NB4 (cell line): ENCODE measurements at regions not wholly inside any gene's neighbourhood (a gene's known extent, or its start where the extent isn't known, plus 50 kb on each side); places are given as distances from the start of the nearest gene placed in this dataset.

Experiments
- MYC ChIP-seq: IDR thresholded peaks from 2 replicates; pipeline ENCODE4 v1.6.1; 2011; ENCODE audit warnings: low read depth, low read length
- POLR2A ChIP-seq: IDR thresholded peaks from 2 replicates; pipeline ENCODE4 v1.6.1; 2011; ENCODE audit warnings: mild to moderate bottlenecking; ENCODE audit not compliant: insufficient read length; ENCODE audit errors: extremely low read depth
- TF ChIP-seq, protein P1 (sequence below): IDR thresholded peaks from one replicate; pipeline ENCODE4 v1.5.1; 2012; ENCODE audit warnings: low read depth, low read length
- TF ChIP-seq, protein P2 (sequence below): IDR thresholded peaks from 2 replicates; pipeline ENCODE4 v1.6.1; 2011; ENCODE audit warnings: low read depth, low read length

DNA sequence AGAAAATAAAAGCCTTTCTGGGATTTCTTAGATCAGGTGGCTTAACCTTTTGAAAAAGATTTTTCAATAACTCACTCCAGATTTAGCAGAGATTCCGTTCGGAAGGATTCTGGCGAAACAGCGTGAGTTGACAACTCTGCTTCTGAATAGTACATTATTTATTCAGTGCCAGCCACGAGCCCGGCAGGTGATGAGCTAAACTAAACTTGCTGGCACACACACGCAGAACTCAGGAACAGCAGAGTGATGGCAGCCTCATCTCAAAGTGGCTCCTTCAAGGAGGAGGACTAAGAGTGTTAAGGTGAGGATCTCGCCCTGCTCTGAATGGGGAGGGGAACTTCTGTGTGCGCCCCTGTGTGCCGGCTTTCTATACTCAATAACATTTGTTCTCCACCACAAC is 114.3 kb downstream of the FAM43A start:
- no peak for TF ChIP-seq POLR2A
- TF ChIP-seq, protein P1, sequence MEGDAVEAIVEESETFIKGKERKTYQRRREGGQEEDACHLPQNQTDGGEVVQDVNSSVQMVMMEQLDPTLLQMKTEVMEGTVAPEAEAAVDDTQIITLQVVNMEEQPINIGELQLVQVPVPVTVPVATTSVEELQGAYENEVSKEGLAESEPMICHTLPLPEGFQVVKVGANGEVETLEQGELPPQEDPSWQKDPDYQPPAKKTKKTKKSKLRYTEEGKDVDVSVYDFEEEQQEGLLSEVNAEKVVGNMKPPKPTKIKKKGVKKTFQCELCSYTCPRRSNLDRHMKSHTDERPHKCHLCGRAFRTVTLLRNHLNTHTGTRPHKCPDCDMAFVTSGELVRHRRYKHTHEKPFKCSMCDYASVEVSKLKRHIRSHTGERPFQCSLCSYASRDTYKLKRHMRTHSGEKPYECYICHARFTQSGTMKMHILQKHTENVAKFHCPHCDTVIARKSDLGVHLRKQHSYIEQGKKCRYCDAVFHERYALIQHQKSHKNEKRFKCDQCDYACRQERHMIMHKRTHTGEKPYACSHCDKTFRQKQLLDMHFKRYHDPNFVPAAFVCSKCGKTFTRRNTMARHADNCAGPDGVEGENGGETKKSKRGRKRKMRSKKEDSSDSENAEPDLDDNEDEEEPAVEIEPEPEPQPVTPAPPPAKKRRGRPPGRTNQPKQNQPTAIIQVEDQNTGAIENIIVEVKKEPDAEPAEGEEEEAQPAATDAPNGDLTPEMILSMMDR = no peak
- TF ChIP-seq, protein P2, sequence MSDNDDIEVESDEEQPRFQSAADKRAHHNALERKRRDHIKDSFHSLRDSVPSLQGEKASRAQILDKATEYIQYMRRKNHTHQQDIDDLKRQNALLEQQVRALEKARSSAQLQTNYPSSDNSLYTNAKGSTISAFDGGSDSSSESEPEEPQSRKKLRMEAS = no peak
- TF ChIP-seq MYC = no peak
